ENCODE measurements at regions not wholly inside any gene's neighbourhood (a gene's known extent, or its start where the extent isn't known, plus 50 kb on each side); places are given as distances from the start of the nearest gene placed in this dataset.

DNA sequence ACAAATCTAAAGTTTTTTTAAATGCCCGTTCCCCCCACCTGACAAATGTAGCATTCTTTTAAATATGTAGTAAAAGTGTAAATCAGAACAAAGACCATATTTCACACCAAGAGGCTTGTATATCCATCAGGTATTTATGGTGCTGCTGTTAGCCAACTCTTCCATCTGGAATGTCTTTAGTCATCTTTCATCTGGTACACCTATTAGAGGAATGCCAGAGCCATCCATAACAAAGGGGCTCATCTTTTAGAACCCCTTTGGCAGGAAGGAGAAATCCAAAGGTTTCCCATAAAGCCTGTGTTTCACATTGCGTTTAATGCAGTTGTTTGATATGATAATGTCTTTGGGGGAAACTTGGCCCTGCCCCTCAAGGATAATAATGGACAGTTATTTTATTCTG lies 79.3 kb upstream of the C1orf87 start:
- Histone ChIP-seq H3K36me3 (ENCODE audit: insufficient read depth, low read depth, low read length) (no peaks in the 10 kb centered on the region), H3K27me3 (ENCODE audit: insufficient read depth, low read length) (no peaks in the 10 kb centered on the region), H3K27ac (ENCODE audit: low read length) (no peak overlapping the region), H3K9ac (ENCODE audit: low read depth, low read length) (no peak overlapping the region), H3K9me3 (ENCODE audit: insufficient read depth, low read depth, low read length) (no peaks in the 10 kb centered on the region), H3K4me1 (ENCODE audit: insufficient read depth, low read length) (no peaks in the 10 kb centered on the region), H3K4me3 (ENCODE audit: low read length) (no peak overlapping the region)

DNA sequence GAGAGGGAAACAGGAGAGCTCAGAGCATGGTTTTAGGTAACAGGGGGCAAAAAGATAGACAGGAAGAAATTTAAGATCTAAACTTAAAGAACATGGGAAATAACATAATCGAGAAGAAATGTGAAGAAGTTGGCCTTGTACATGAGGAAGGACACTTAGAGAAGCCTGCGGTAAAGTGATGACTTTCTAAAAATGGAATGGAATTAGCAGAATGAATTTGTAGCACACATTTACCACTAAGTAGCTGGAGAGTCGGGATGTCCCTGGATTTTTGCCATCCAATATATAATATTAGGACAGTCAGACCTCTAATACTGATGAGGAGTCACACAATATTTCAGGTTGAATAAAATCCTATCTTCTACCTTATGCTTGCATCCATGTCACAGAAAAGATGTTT lies 77.7 kb upstream of the C1orf87 start:
- Histone ChIP-seq H3K9me3 (ENCODE audit: insufficient read depth, low read depth, low read length) (no peaks in the 10 kb centered on the region), H3K9ac (ENCODE audit: low read depth, low read length) (no peak overlapping the region), H3K27me3 (ENCODE audit: insufficient read depth, low read length) (no peaks in the 10 kb centered on the region), H3K4me1 (ENCODE audit: insufficient read depth, low read length) (no peaks in the 10 kb centered on the region), H3K4me3 (ENCODE audit: low read length) (no peak overlapping the region), H3K27ac (ENCODE audit: low read length) (no peak overlapping the region), H3K36me3 (ENCODE audit: insufficient read depth, low read depth, low read length) (no peaks in the 10 kb centered on the region)

DNA sequence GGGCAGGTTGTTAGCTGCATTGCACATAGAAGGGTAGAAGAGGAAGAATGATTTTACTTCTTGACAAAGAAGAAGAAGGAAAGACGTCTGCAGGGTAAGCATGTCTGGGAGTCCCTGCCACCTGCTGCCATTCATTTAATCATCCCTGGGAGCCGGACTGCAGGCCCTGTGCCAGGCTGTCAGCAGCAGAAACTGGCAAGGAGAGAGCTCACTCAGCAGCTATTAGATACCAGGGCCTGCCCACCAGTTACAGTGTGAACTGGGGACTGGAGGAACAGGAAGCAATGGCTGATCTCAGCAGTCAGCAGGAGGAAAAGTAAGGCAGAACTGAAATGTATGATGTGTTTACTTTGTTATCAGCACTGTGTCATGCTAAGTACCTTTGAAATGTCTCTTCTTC lies 75.7 kb upstream of the C1orf87 start:
- H3K27ac ChIP-seq (ENCODE audit: low read length), result no peak overlapping the region
- no peaks in the 10 kb centered on the region for H3K4me1 ChIP-seq (ENCODE audit: insufficient read depth, low read length)
- no peak overlapping the region for H3K4me3 ChIP-seq (ENCODE audit: low read length)
- H3K9me3 ChIP-seq (ENCODE audit: insufficient read depth, low read depth, low read length), result no peaks in the 10 kb centered on the region
- H3K36me3 ChIP-seq (ENCODE audit: insufficient read depth, low read depth, low read length), result no peaks in the 10 kb centered on the region
- no peaks in the 10 kb centered on the region for H3K27me3 ChIP-seq (ENCODE audit: insufficient read depth, low read length)
- H3K9ac ChIP-seq (ENCODE audit: low read depth, low read length), result no peak overlapping the region

- H3K4me1 ChIP-seq (ENCODE audit: insufficient read depth, low read length), result no peaks in the 10 kb centered on the region
- H3K9me3 ChIP-seq (ENCODE audit: insufficient read depth, low read depth, low read length), result no peaks in the 10 kb centered on the region
- no peak overlapping the region for H3K27ac ChIP-seq (ENCODE audit: low read length)
- no peaks in the 10 kb centered on the region for H3K36me3 ChIP-seq (ENCODE audit: insufficient read depth, low read depth, low read length)
- H3K4me3 ChIP-seq (ENCODE audit: low read length), result no peak overlapping the region
- H3K9ac ChIP-seq (ENCODE audit: low read depth, low read length), result no peak overlapping the region
- no peaks in the 10 kb centered on the region for H3K27me3 ChIP-seq (ENCODE audit: insufficient read depth, low read length)
Observed at GRCh38 chr1:60146884-60147283, 73.3 kb upstream of the C1orf87 start.

DNA sequence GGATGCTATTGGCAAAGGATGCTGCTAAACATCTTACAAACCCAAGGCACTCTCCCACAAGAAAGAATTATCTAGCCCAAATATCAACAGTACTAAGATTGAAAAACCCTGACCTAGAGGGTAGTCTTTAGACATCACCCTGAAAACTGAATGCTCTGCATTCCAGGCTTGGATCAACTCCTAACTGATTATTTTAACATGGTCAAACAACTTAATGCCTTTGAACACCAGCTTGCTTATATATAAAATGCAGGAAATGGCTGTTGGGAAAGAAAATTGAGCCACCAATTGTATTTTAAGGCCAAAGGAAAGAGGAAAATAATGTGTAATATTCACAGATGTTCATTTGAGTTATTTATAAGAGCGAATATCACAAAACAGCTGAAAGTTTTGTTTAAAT lies 72.2 kb upstream of the C1orf87 start:
- Histone ChIP-seq H3K27me3 (ENCODE audit: insufficient read depth, low read length) (no peaks in the 10 kb centered on the region), H3K9ac (ENCODE audit: low read depth, low read length) (no peak overlapping the region), H3K4me1 (ENCODE audit: insufficient read depth, low read length) (no peaks in the 10 kb centered on the region), H3K4me3 (ENCODE audit: low read length) (no peak overlapping the region), H3K9me3 (ENCODE audit: insufficient read depth, low read depth, low read length) (no peaks in the 10 kb centered on the region), H3K36me3 (ENCODE audit: insufficient read depth, low read depth, low read length) (no peaks in the 10 kb centered on the region), H3K27ac (ENCODE audit: low read length) (no peak overlapping the region)

DNA sequence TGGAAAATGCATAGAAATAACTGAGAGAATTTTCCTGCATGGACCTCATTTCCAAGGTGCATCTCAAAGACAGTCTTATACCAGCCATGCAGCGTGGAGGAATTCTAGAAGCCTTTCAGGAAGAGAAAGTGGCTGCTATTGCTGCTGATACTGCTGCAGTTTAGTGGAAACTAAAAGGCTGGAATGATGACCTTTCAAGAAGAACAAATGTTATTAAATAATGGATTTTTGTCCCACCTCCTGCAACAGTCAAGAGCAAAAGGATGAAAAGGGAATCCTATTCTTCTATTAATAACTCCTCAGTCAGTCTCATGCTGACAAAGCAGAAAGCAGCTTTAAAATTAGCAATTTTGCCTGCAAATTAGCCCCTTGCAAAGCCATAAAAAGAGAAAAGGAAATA lies 68.2 kb upstream of the C1orf87 start:
- H3K27ac ChIP-seq (ENCODE audit: low read length), result no peak overlapping the region
- H3K9ac ChIP-seq (ENCODE audit: low read depth, low read length), result no peak overlapping the region
- H3K4me1 ChIP-seq (ENCODE audit: insufficient read depth, low read length), result no peaks in the 10 kb centered on the region
- H3K9me3 ChIP-seq (ENCODE audit: insufficient read depth, low read depth, low read length), result no peaks in the 10 kb centered on the region
- no peaks in the 10 kb centered on the region for H3K27me3 ChIP-seq (ENCODE audit: insufficient read depth, low read length)
- H3K36me3 ChIP-seq (ENCODE audit: insufficient read depth, low read depth, low read length), result no peaks in the 10 kb centered on the region
- no peak overlapping the region for H3K4me3 ChIP-seq (ENCODE audit: low read length)

DNA sequence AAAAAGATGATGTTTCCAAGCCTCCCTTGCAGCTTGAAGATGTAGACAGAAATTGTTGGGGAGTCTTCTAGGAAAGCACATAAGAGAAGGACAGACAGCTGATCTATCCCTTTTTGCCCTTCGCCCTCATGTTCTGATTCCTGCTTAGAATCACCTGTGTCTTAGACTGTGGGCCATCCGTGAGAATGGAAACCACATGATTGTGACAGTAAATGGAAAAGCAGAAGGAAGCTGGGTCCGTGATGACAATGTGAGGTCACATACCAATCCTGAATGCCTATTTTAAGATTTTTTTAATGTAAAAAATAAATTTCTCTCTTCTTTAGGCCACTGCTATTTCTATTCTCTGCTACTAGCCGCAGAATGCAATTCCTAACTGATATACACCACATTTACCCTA lies 67.7 kb upstream of the C1orf87 start:
- Histone ChIP-seq H3K27ac (ENCODE audit: low read length) (no peak overlapping the region), H3K4me3 (ENCODE audit: low read length) (no peak overlapping the region), H3K4me1 (ENCODE audit: insufficient read depth, low read length) (no peaks in the 10 kb centered on the region), H3K36me3 (ENCODE audit: insufficient read depth, low read depth, low read length) (no peaks in the 10 kb centered on the region), H3K9ac (ENCODE audit: low read depth, low read length) (no peak overlapping the region), H3K27me3 (ENCODE audit: insufficient read depth, low read length) (no peaks in the 10 kb centered on the region), H3K9me3 (ENCODE audit: insufficient read depth, low read depth, low read length) (no peaks in the 10 kb centered on the region)

DNA sequence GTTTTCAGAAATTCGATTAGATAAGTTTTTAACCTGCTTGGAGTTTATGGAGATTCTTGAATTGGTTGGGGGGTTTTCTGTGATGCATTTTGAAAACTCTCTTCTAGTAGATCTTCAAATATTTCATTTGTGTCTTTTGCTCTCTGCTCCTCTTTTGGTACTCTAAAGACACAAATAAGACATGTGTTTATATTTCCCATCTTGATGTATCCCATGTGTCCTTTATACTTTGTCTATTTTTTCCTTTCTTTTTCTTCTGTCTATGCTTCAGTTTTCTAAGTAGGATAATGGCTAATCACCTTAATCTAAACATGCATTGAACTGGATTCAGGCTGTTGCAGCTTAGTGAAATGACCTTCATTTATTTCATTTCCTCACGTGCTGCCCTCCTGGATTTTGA lies 63.8 kb upstream of the C1orf87 start:
- H3K9ac ChIP-seq (ENCODE audit: low read depth, low read length), result no peak overlapping the region
- no peaks in the 10 kb centered on the region for H3K9me3 ChIP-seq (ENCODE audit: insufficient read depth, low read depth, low read length)
- H3K27me3 ChIP-seq (ENCODE audit: insufficient read depth, low read length), result no peaks in the 10 kb centered on the region
- no peak overlapping the region for H3K4me3 ChIP-seq (ENCODE audit: low read length)
- no peaks in the 10 kb centered on the region for H3K4me1 ChIP-seq (ENCODE audit: insufficient read depth, low read length)
- no peaks in the 10 kb centered on the region for H3K36me3 ChIP-seq (ENCODE audit: insufficient read depth, low read depth, low read length)
- no peak overlapping the region for H3K27ac ChIP-seq (ENCODE audit: low read length)

- Histone ChIP-seq H3K9ac (ENCODE audit: low read depth, low read length) (no peak overlapping the region), H3K4me1 (ENCODE audit: insufficient read depth, low read length) (no peaks in the 10 kb centered on the region), H3K36me3 (ENCODE audit: insufficient read depth, low read depth, low read length) (no peaks in the 10 kb centered on the region), H3K27me3 (ENCODE audit: insufficient read depth, low read length) (no peaks in the 10 kb centered on the region), H3K9me3 (ENCODE audit: insufficient read depth, low read depth, low read length) (no peaks in the 10 kb centered on the region), H3K4me3 (ENCODE audit: low read length) (no peak overlapping the region), H3K27ac (ENCODE audit: low read length) (no peak overlapping the region)
Observed at GRCh38 chr1:60136395-60136794, 62.8 kb upstream of the C1orf87 start.

- no peak overlapping the region for H3K4me3 ChIP-seq (ENCODE audit: low read length)
- H3K27ac ChIP-seq (ENCODE audit: low read length), result no peak overlapping the region
- no peaks in the 10 kb centered on the region for H3K36me3 ChIP-seq (ENCODE audit: insufficient read depth, low read depth, low read length)
- no peaks in the 10 kb centered on the region for H3K9me3 ChIP-seq (ENCODE audit: insufficient read depth, low read depth, low read length)
- H3K27me3 ChIP-seq (ENCODE audit: insufficient read depth, low read length), result no peaks in the 10 kb centered on the region
- H3K9ac ChIP-seq (ENCODE audit: low read depth, low read length), result no peak overlapping the region
- H3K4me1 ChIP-seq (ENCODE audit: insufficient read depth, low read length), result no peaks in the 10 kb centered on the region
Observed at GRCh38 chr1:60134716-60135115, 61.1 kb upstream of the C1orf87 start.

GRCh38 chr1:60133848-60134247 lies 60.3 kb upstream of the C1orf87 start:
- H3K36me3 ChIP-seq (ENCODE audit: insufficient read depth, low read depth, low read length), result no peaks in the 10 kb centered on the region
- no peaks in the 10 kb centered on the region for H3K9me3 ChIP-seq (ENCODE audit: insufficient read depth, low read depth, low read length)
- no peak overlapping the region for H3K27ac ChIP-seq (ENCODE audit: low read length)
- no peak overlapping the region for H3K4me3 ChIP-seq (ENCODE audit: low read length)
- H3K4me1 ChIP-seq (ENCODE audit: insufficient read depth, low read length), result no peaks in the 10 kb centered on the region
- H3K27me3 ChIP-seq (ENCODE audit: insufficient read depth, low read length), result no peaks in the 10 kb centered on the region
- no peak overlapping the region for H3K9ac ChIP-seq (ENCODE audit: low read depth, low read length)

- no peak overlapping the region for H3K4me3 ChIP-seq (ENCODE audit: low read length)
- H3K27me3 ChIP-seq (ENCODE audit: insufficient read depth, low read length), result no peaks in the 10 kb centered on the region
- no peaks in the 10 kb centered on the region for H3K4me1 ChIP-seq (ENCODE audit: insufficient read depth, low read length)
- no peaks in the 10 kb centered on the region for H3K9me3 ChIP-seq (ENCODE audit: insufficient read depth, low read depth, low read length)
- H3K27ac ChIP-seq (ENCODE audit: low read length), result no peak overlapping the region
- H3K36me3 ChIP-seq (ENCODE audit: insufficient read depth, low read depth, low read length), result no peaks in the 10 kb centered on the region
- H3K9ac ChIP-seq (ENCODE audit: low read depth, low read length), result no peak overlapping the region
Observed at GRCh38 chr1:60133000-60133673, 59.6 kb upstream of the C1orf87 start.

All from iPS-20b (cell line).